ENCODE measurements at regions not wholly inside any gene's neighbourhood (a gene's known extent, or its start where the extent isn't known, plus 50 kb on each side); places are given as distances from the start of the nearest gene placed in this dataset.

- Histone ChIP-seq H3K4me1 (ENCODE audit: control insufficient read depth, extremely low read depth, insufficient read depth, low read length) (peaks cover 8% of the 10 kb centered on the region), H3K27ac (ENCODE audit: insufficient read depth, low read depth, low read length) (no peak overlapping the region), H3K9me1 (replicated peaks; ENCODE audit: control insufficient read depth, extremely low read depth, insufficient read depth, low read length) (no peaks in the 10 kb centered on the region), H2AFZ (ENCODE audit: low read depth, low read length) (no peak overlapping the region), H3K36me3 (ENCODE audit: control insufficient read depth in 2 of 2, extremely low read depth in 1 of 2, insufficient read depth in 2 of 2, low read length in 2 of 2) (no peaks in the 10 kb centered on the region), H4K20me1 (replicated peaks; ENCODE audit: control insufficient read depth, extremely low read depth, insufficient read depth, low read length) (no peaks in the 10 kb centered on the region), H3K79me2 (ENCODE audit: control insufficient read depth, insufficient read depth, low read length) (no peaks in the 10 kb centered on the region), H3K4me3 (replicated peaks in 1 of 3; ENCODE audit: insufficient read depth in 1 of 3, low read depth in 1 of 3, low read length in 3 of 3) (no peak overlapping the region), H3K27me3 (ENCODE audit: control insufficient read depth in 2 of 2, insufficient read depth in 2 of 2, low read length in 2 of 2) (no peaks in the 10 kb centered on the region), H3K9ac (replicated peaks; ENCODE audit: extremely low read depth, insufficient read depth, low read length) (no peak overlapping the region), H3K4me2 (ENCODE audit: insufficient read depth, low read length) (peak overlapping the region; percentile 9), H3K9me3 (replicated peaks; ENCODE audit: control insufficient read depth, insufficient read depth, low read length) (no peaks in the 10 kb centered on the region)
- DNase-seq (ENCODE audit: low read depth, low spot score), result peak; percentile 80
- BruUV-seq (replicated peaks), result no TSS peak
- ChIA-PET POLR2A (no interaction called here), CTCF (interaction anchor here (1.1 to 3.1 kb wide), 6 partner anchors 8 to 193 kb away, joined by 3 to 15 read pairs (median 3); no protein-coding TSS in a partner anchor)
- no peak for TF ChIP-seq JUN (IDR thresholded peaks at IDR 0.05; ENCODE audit: borderline replicate concordance, insufficient read depth, insufficient read length, low read depth)
- no peak for TF ChIP-seq FOS (IDR thresholded peaks at IDR 0.05; ENCODE audit: borderline replicate concordance, insufficient read depth, low read length)
- no peak for TF ChIP-seq CTCF (IDR thresholded peaks at IDR 0.05; ENCODE audit: extremely low read depth in 1 of 2, insufficient read depth in 1 of 2, low read depth in 1 of 2, low read length in 2 of 2)
- peak; percentile 49 for TF ChIP-seq POLR2AphosphoS5 (IDR thresholded peaks at IDR 0.05; ENCODE audit: insufficient read depth, low read depth, low read length)
- dilution Hi-C loops (cut with MboI; ENCODE audit: extremely low pct_ligation_motif_present, low sequenced_read_pairs) (no loop called here), intact Hi-C loops (cut with micrococcal nuclease) (loop anchor here (2.0 kb wide), 2 partner anchors 31 to 191 kb away; no protein-coding TSS in a partner anchor)
- peak; percentile 37 for FAIRE-seq
Observed at GRCh38 chr4:1547856-1548826, 136.0 kb downstream of the FAM53A start.

All from endothelial cell of umbilical vein (primary cell).